Head of caudate nucleus (tissue), 42 donors: ENCODE measurements at regions not wholly inside any gene's neighbourhood (a gene's known extent, or its start where the extent isn't known, plus 50 kb on each side); places are given as distances from the start of the nearest gene placed in this dataset.

ENCODE experiments used
- DNase-seq, 42 donors: peaks; one replicate each; pipeline versions ENCODE4 v3.0.0 to v3.0.0-alpha.2; 2020 to 2021; ENCODE audit warnings: mixed read lengths in 7 of 42
- intact Hi-C: fragments of 100-400 bp; cut with DNase I; formaldehyde crosslinking; loops from one replicate; pipeline ENCODE4 v1.15.0; 2022

DNA sequence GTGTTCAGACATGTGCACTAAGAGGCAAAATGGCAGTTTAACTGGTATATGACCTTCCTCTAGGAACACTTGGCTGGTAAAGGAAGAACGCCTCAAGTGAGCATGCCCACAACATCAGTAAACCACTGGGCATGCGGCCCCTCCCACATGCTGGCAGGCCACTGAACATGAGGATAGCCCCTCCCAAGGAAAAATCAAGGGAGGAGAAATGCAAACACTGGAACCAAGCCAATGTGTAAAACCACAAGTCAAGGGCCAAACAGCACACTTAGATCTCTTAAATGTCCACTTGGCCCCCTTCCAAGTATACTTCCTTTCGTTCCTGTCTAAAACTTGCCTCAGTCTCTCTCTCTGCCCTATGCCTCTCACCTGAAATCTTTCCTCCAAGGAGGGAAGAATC, 980.8 kb downstream of the TSN start:
- intact Hi-C loops: no loop called here
- no peak for DNase-seq

DNA sequence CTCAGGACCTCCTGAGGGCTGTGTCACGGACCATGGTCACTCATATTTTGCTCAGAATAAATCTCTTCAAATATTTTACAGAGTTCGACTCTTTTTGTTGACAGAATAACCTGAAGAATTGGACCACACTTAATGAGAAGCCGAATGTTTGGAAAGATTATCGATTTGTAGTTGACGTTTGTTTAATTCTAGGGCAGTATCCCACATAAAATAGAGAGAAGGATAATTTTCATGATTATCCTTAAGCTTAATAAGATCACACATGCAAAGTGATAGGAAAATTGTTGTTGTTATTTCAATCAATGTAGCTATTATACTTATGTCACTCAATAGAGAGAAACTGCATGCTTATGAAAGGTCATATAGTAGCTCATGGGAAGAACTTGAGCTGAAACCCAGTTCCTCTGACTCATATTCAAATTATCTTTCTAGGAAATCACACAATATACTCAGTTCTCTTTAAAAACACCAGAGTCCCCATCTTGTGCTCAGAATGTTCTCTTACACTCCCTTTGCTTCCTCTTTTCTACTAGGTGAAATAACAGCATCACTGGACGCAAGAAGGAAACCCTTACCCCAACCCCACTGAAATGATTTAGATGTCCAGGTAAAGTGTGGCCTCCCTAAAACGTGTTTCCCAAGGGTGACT, 982.1 kb downstream of the TSN start:
- intact Hi-C loops: no loop called here
- no peak for DNase-seq

DNA sequence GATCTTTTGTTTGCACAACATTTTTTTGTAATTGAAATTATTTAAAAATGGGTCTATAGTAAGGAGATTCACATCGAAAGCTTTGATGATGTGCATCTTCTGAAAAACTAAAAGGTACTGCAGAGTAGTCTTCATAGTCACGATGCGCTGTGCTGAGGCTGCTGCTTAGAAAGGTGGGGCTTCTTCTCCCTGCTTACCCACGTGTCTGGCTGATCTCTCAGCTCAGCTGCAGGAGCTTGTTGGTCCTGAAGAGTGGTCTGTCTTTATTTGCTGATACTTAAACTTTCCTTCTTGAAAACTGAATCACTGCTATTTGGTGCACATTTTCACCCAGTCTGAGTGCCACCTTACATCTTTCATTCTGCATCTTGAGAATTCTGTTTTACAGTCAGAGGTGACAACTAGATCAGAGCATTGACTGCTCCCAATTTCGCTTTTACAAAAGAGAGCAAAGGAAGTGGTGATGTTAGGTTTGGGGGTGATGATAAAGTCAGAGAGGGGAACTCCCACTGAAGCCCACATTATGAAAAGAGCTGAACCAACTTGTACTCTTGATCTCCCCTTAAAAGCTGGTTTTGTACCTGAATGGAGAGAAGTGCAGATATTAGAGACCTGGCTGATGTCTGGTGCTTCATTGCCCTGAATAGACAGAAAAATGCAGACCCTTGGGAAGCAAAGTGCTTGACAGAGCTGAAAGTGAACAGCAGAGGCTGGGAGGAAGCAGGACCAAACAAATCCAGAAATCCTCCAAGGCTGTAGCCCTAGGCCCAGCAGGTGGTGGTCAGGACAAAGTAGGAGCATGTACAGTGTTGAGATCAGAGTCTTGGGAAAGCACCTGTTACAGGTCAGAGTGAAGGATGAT, 984.5 kb downstream of the TSN start:
- no peak for DNase-seq
- intact Hi-C loops: no loop called here

DNA sequence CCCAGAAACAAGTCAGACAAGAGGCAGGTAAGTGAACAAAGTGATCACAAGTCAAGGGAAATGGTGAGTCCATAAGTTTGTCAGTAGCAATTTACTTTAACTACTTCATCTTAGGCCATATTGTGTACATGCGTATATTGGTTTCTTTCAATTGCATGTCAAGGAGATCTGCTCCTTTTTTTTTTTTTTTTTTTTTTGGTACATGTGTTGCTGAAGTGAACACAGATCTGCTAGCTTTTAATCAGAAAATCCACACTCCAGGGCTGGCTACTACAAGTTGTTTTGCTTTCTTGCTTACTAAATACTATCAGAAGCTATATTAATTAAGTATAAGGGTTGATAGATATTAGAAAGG, 985.1 kb downstream of the TSN start:
- intact Hi-C loops: no loop called here
- no peak for DNase-seq

DNA sequence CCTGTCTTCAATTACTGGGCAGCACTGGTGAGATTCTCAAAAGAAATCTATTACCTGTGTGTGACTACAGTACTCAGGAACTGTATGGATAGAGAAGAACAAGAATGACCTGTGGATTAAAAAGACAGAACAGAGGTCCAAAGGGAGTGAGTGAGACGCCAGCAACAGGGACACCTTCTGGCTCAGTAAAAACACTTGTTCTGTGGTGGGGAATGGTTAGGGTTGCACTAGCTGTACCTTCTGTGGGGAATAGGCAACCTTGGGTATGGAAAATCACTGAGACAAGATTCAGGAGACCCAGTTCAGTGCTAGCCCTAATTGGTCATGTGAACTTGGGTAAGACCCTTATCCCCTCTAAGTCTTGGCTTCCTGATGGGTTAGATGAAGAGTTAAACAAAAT, 986.0 kb downstream of the TSN start:
- DNase-seq: no peak
- intact Hi-C loops: no loop called here

DNA sequence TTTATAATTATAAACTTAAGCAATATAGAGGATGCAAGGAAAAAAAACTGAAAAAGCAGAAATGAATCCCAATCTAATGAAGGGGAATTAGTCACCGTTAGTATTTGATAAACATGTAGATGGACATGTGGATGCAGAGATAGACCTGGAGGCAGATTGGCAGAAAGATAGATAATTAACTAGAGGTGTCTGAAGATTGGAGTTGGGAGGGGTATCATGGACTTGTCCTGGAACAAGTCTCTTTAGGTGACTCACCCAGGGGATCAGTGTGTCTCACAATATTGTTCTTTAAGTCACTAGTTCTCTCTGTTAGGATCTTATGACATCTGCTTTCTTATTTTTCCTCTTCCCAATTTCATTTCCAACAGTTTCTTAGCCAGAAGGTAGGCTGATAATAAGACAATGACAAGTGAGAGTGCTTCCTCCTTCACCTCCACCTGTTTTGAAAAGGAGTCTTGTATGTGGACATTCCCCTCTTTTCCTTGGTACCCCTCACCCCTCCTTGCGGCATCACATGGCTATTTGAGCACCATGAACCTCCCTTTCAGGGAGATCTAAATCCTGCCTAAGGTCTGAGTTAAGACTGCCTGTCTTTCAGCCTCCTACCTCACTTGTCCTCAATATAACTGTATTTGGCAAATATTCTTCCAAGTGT, 987.7 kb downstream of the TSN start:
- intact Hi-C loops: no loop called here

DNA sequence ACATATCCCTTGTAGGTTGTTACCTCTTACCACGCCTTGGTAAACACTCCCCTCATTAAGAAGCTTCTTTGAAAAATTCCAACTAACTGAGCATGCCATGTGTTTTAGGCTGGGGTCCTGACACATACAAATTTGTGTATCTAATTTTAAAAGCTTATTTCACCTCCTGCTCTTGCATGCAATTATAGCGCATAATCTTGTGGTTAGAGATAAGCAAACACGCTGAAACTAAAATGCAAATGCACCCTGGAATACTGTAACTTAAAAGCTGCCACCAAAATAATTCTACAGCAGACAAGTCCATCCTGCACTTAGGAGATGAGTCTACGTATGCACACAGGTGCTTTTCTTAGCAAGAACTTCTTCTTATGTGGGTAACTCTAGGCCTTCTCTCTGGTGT, 990.2 kb downstream of the TSN start:
- DNase-seq: no peak
- intact Hi-C loops: no loop called here

More for the DNA sequence above, 987.7 kb downstream of the TSN start:
- no peak for DNase-seq

DNA sequence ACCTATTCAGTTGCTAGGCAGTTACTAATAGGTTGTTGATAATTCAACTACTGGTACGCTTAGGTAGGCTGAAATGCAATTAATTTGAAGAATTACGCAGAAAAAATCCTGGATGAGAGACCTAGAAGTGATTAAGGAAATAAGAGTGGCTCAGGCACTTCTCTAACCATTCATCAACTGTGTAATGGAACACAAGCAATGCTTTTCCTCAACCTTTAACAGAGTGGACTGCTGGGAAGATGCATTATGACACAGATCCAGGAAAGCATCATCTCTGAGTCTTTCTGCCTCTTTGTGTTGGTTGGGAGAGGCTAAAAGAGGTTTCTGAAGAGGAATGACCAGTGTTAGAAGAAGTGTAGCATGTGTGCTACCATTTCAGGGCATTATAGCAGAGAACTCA, 992.2 kb downstream of the TSN start:
- intact Hi-C loops: no loop called here
- DNase-seq: no peak

DNA sequence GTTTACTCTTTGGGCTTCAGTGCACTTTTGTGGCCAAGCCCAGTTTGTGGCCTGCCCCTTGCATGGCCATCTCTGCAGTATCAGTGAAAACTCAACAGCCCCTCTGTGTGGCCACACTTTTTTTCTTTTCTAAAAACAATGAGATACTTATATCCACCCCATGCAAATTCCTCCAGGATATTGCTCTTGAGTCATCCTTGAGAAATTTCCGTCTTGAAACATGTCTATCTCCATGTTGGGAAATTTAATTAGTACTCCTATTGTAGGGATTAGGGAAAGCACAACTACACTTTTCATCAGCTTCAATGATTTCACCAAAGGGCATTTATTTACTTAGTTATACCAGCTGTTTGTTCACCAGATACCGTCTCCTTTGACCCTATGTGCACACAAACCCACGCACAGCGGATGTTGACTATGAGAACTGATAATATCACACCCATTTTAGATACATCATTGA, 993.1 kb downstream of the TSN start:
- intact Hi-C loops: no loop called here
- no peak for DNase-seq

DNA sequence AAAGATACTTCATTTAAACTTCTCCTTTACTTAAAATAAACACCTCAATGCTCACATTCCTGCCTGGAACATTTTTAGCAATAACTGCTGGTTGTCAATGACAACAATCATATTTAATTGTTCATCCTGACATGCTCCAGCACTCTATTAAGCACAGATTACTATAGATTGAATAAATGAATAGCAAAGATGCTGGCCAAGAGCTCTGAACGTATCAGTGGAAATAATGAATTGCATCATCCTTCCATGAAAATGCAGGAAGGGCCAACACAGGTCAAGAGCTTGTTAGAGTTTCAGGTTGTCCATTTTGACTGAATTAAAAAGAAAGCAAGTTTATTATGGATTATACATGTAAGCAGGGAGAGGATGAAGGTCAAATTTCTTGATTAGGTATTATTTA, 994.0 kb downstream of the TSN start:
- no peak for DNase-seq
- intact Hi-C loops: no loop called here

DNA sequence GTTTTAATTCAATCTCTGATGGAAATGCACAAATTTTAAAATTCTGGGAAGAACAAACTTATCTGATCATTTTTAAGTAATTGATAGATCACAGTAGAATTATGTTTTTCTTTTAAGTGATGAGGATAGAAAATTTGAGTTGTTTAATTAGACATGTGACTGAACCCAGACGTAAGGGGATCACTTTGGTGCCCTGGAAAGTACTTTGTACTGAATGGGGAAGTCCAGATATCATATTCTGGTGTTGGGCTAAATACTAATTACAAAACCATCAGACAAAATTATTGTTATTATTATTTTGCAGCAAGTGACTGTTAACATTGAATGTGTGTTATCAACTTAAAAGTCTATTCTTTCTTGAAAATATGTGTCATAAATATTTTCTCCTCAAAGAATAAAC, 994.6 kb downstream of the TSN start:
- intact Hi-C loops: no loop called here

DNA sequence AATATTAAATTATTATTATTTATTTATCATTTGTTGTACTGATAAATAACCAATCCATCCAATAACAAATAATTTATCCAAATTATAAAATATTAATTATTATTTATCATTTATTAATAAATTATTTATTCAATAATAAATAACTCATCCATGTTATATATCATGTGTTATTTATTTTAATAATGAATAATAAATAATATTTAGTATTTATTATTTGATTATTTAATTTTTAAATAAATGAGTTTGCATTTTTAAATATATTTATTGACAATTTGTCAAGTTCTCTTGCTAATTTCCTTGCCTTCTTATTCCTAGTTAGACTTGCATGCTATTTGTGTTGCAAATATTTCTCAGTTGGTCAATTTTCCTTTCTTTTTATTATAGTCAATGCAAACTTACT, 995.4 kb downstream of the TSN start:
- no peak for DNase-seq
- intact Hi-C loops: no loop called here

More for the DNA sequence above, 994.6 kb downstream of the TSN start:
- DNase-seq: no peak

DNA sequence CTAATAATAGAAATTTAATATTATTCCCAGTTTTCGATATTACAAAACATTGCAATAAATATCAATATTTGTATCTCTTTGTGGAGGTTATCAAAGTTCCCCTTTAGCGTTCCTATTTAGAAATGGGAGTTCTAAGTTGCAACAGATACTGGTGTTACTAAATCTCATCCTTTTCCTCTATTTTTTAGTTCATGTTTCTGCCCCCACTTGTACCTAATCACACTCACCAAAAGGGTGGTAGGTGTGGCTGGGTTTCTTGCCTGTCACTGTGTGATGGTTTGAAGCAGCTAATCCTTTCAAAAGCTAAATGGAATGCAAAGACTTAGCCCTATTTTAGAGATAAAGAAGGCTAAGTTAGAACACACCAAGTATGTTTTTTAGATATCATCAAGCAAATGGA, 997.9 kb downstream of the TSN start:
- intact Hi-C loops: no loop called here
- peak in 30 of 42 donors; percentile 4 to 73 (median 32) for DNase-seq

DNA sequence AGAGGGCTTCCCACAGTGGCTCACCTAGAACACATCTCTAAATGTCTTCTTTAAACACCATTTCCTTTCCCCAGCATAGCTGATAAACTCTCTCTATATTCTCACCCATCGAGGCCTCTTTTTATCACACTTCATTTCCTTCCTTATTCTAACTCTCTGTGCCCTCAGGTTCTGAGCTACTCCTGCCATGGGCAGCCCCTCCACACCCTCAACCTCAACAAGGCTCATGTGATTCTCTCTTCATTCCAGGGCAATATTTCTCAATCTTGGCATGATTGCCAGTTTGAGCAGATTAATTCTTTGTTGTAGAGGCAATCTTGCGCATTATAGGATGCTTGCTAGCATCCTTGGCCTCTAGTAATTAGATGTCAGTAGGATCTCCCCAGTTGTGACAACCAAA, 999.1 kb downstream of the TSN start:
- intact Hi-C loops: no loop called here
- no peak for DNase-seq

DNA sequence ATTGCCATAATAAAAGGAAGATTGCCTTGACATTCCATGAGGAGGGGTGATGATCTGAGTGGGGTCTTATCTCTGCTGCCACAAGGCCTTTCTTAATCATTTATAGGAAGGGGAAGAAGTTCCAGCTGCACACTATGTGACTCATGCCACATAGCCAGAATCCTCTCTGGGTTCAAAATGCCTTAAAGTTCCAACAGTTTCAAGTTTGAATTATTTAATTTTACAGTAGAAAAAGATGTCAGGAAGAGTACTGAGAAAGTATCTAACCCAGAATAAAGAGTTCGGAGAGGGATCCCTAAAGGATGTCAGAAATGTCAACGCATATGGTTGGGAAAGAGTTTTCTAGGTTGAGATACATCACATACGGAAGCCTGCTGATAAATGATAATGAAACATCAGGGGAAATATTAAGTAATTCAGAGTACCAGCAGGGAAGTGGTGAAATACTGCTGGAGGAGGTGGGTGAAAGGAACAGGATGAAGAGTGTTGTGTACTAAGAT, 999.9 kb downstream of the TSN start:
- intact Hi-C loops: no loop called here
- no peak for DNase-seq

DNA sequence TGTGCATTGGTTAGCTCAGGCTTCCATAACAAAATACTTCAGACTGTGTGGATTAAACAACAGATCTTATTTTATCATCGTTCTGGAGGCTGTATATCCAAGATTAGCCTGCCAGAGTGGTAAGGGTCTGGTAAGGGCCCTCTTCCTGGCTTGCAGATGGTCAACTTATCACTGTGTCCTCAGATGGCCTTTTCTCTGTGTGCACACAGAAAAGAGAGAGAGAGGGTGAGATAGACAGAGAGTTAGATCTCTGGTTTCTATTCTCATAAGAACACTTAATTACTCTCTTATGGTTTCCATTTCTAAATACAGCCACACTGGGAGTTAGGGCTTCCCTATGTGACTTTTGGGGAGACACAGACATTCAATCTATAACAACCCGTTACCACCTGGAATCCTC, 1003.5 kb downstream of the TSN start:
- intact Hi-C loops: no loop called here
- DNase-seq: no peak

DNA sequence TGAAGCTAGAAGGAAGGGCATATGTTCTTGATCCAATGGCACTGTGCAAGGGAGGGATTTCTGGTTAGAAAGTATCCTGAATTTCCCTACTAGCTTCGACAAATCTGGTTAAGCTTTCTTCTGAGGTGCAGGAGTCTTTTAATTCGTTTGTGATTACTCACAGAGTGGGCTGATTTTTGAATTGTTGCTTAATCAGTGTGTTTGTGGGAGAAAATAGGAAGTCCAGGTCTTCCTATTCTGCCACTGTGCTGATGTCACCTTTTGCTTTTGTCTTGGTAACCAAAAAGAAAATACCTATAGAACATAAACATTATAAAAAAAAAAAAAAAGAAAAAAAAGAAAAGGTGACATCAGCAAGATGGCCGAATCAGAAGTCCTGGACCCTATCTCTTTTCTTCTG, 1008.6 kb downstream of the TSN start:
- intact Hi-C loops: no loop called here
- DNase-seq: no peak

DNA sequence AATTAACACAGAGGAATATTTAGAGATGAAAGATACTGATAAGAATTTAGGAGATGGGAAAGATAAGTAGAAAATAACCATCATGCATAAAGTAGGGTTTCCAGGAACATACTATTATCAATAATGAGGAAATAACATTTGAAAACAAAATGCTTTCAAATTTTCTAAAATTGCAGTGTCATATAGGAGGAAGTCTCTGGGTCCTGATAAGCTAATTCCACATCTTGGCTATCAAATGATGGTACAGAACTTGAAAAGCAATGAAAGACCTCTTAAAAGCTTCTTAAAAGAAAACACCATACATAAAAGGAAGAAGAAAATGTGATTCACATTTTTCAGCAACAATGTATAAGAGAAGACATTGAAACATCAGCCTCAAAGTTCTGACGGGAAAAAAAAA, 1024.8 kb downstream of the TSN start:
- no peak for DNase-seq
- intact Hi-C loops: no loop called here

DNA sequence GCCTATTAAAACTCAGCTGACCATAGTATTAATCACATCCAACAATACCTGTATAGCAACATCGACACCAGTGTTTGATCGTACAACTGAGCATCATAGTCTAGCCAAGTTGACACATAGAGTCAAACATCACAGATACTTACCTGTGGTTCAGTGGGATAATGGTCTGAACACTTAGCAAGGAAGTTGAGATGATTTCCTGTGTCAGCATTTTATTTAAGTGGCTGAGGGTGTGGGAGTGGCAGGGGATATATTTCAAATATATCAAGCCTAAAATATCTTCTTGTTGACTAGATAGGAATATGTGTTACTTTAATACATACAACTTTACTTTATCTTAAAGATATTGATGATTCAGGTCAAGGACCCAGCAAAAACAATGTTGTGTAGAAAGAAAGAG, 1038.6 kb downstream of the TSN start:
- intact Hi-C loops: no loop called here
- DNase-seq: no peak

DNA sequence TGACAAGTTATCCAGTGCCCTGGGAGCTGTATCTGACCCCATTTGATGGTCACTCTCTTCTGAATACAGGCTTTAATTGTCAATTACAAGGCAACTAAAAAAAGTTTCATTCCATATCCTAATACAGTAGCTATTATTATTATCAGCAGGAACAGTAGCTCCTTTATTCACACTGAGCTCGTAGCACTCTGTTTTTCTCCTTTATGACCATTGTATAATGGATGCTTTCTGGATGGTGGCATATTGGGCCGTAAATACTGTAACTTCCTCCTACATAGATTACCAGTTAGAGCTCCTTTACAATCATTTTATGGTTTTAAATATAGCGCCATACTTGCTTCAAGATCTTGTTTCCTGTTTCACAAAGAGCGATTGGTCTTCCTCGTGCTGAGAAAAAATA, 1040.3 kb downstream of the TSN start:
- intact Hi-C loops: no loop called here
- no peak for DNase-seq
